IPS-20b (cell line): ENCODE measurements at regions not wholly inside any gene's neighbourhood (a gene's known extent, or its start where the extent isn't known, plus 50 kb on each side); places are given as distances from the start of the nearest gene placed in this dataset.

Experiments
- H3K27ac ChIP-seq: one replicate; pipeline ENCODE4 v1.5.1; 2013; ENCODE audit warnings: low read length
- H3K27me3 ChIP-seq: 2 replicates; pipeline ENCODE4 v1.6.1; 2013; ENCODE audit warnings: mild to moderate bottlenecking, low read length, inconsistent platforms; ENCODE audit not compliant: insufficient read depth
- H3K36me3 ChIP-seq: 2 replicates; pipeline ENCODE4 v1.6.1; 2013; ENCODE audit warnings: low read depth, mild to moderate bottlenecking, inconsistent platforms, low read length, moderate library complexity; ENCODE audit not compliant: insufficient read depth
- H3K4me1 ChIP-seq: 2 replicates; pipeline ENCODE4 v1.6.1; 2013; ENCODE audit warnings: mild to moderate bottlenecking, control low read depth, inconsistent platforms, low read length, moderate library complexity; ENCODE audit not compliant: insufficient read depth
- H3K4me3 ChIP-seq: 2 replicates; pipeline ENCODE4 v1.5.1; 2013; ENCODE audit warnings: mild to moderate bottlenecking, low read length, inconsistent platforms
- H3K9ac ChIP-seq: 2 replicates; pipeline ENCODE4 v1.6.1; 2013; ENCODE audit warnings: low read depth, mild to moderate bottlenecking, inconsistent platforms, low read length, moderate library complexity
- H3K9me3 ChIP-seq: 2 replicates; pipeline ENCODE4 v1.6.1; 2013; ENCODE audit warnings: mild to moderate bottlenecking, low read depth, low read length, inconsistent platforms; ENCODE audit not compliant: insufficient read depth

GRCh38 chr14:104296388-104297312 lies 158.3 kb downstream of the KIF26A start:
- H3K9ac ChIP-seq, result no peak overlapping the region
- no peak overlapping the region for H3K4me3 ChIP-seq
- no peaks in the 10 kb centered on the region for H3K36me3 ChIP-seq
- no peaks in the 10 kb centered on the region for H3K9me3 ChIP-seq
- H3K4me1 ChIP-seq, result peaks cover 2% of the 10 kb centered on the region; the same call in 1 of the 2 replicates
- H3K27me3 ChIP-seq, result no peaks in the 10 kb centered on the region
- H3K27ac ChIP-seq, result no peak overlapping the region

DNA sequence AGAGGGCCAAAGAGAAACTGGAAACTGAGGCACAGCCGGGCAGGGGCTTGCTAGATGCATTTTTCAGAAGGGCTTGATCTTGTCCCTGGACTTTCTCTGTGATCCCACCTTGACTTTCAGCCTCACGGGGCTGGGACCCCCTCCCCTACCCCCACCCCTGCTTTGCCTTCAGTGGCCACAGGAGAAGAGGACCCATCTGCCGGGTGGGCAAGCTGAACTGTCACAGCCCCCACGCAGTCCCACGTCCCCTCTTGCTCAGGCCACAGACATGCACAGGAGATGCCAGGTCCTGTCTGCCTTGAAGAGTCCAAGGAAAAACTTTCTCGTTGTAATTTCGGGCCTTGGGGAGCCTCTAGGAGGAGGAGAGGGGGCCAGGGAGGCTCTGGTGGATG lies 158.9 kb downstream of the KIF26A start:
- Histone ChIP-seq H3K27ac (no peak overlapping the region), H3K27me3 (no peaks in the 10 kb centered on the region)

DNA sequence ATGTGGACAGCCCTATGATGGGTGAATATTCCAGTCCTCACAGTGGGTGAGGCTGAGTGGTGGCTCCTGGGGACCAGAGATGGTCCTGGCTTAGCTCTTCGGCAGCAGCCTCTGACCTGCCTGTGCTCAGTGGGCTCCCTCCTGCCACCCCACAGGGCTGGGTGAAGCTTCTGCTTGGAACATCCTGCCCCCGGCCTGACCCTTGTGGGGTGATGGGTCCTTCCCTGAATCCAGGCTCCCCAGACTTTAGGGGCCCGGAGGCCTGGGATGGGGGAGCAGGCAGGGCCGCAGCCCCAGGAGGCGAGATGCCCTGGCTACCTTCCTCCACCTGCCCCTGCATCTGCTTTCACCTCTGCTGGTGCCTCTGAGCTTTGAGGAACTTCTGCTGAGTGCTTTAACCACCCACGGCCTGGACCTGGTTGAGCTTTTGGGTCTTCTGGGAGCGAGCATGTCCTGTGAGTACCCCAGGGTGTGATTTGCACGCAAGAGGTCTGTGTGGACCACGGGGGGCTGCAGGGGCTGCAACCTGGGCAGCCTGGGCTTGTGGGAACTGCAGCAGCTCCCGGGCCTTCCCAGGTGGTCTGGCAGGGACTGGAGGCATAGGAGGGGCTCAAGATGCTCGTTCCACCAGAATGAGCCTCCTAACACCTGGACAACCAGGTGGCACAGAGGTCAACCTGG lies 159.5 kb downstream of the KIF26A start:
- no peak overlapping the region for H3K4me3 ChIP-seq
- no peak overlapping the region for H3K27ac ChIP-seq
- no peaks in the 10 kb centered on the region for H3K36me3 ChIP-seq
- H3K9me3 ChIP-seq, result no peaks in the 10 kb centered on the region
- H3K27me3 ChIP-seq, result no peaks in the 10 kb centered on the region
- H3K9ac ChIP-seq, result no peak overlapping the region
- H3K4me1 ChIP-seq, result no peaks in the 10 kb centered on the region

More for the DNA sequence above, 158.9 kb downstream of the KIF26A start:
- no peaks in the 10 kb centered on the region for H3K9me3 ChIP-seq
- H3K4me1 ChIP-seq, result no peaks in the 10 kb centered on the region; the same call in 1 of the 2 replicates
- H3K9ac ChIP-seq, result no peak overlapping the region
- H3K36me3 ChIP-seq, result no peaks in the 10 kb centered on the region
- H3K4me3 ChIP-seq, result no peak overlapping the region

GRCh38 chr14:104298458-104298857 lies 160.1 kb downstream of the KIF26A start:
- H3K27me3 ChIP-seq, result no peaks in the 10 kb centered on the region
- no peaks in the 10 kb centered on the region for H3K36me3 ChIP-seq
- H3K27ac ChIP-seq, result no peak overlapping the region
- no peak overlapping the region for H3K9ac ChIP-seq
- no peaks in the 10 kb centered on the region for H3K9me3 ChIP-seq
- H3K4me1 ChIP-seq, result no peaks in the 10 kb centered on the region
- no peak overlapping the region for H3K4me3 ChIP-seq

DNA sequence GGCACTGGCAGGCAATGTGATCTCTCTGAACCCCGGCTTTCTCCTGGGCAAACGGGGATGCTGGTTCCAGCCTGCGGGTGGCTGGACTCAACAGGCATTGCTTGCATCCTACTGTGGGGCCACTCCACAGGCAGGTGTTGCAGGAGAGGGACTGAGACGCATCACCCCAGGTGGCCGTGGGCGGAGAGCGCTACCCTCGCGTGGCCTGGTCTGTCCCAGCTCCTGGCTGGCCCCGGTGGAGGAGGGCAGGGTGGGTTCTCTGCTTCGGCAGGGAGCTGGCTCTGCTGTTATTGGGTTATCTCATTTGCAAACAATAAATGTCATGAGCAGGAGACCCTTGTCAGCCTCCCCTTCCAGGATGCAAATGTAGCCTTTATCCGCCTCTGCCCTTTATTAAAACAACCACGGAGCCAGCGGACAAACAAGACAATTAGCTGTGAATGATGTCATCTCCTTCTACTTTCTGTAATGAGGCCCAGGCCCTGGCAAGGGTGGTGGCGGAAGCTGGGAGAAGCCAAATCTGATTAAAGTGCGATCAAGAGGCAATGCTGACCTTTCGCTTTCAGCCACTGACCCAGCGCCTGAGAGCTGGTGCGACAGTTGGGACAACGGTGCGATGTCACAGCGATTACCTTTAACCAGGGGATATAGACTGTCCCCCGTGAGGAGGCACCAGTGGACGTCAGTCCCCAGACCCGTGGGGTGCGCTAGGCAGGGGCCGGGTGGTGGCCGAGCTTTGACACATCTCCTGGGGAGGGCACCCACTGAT lies 161.8 kb downstream of the KIF26A start:
- Histone ChIP-seq H3K9me3 (no peaks in the 10 kb centered on the region), H3K27ac (no peak overlapping the region), H3K27me3 (no peaks in the 10 kb centered on the region), H3K9ac (no peak overlapping the region), H3K4me1 (no peaks in the 10 kb centered on the region), H3K4me3 (no peak overlapping the region), H3K36me3 (no peaks in the 10 kb centered on the region)

- H3K9ac ChIP-seq, result no peak overlapping the region
- H3K36me3 ChIP-seq, result no peaks in the 10 kb centered on the region
- H3K27me3 ChIP-seq, result no peaks in the 10 kb centered on the region
- H3K9me3 ChIP-seq, result no peaks in the 10 kb centered on the region
- H3K27ac ChIP-seq, result no peak overlapping the region
- no peak overlapping the region for H3K4me3 ChIP-seq
- no peaks in the 10 kb centered on the region for H3K4me1 ChIP-seq
Observed at GRCh38 chr14:104301731-104302460, 163.5 kb downstream of the KIF26A start.

DNA sequence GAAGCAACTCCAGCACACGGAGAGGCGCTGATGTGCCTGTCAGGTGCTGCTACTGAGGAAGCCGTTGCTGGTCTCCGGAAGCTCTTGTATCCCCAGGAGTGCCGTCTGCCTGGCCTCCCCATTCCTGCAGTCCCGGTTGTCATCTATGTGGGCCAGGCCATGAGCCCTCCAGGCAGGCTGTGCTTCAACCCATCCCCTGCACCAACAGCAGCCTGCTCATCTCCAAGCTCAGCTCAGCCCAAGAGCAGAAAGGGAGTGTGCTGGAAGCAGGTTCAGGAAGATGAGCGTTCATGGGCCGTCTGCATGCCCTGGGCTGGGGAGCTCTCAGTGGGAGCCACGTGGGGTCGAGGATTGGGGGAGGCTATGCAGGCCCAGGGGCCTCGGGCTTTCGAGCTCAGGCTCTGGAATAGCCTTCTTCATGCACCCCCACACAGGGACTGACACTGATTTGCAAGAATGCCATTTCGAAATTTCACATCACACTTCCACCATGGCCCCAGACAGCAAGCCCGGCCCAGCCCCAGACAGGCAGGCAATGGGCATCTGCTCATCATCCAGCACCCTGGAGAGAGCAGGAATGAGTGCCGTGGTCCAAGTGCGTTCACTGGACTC lies 164.5 kb downstream of the KIF26A start:
- H3K9me3 ChIP-seq, result no peaks in the 10 kb centered on the region
- no peak overlapping the region for H3K9ac ChIP-seq
- no peaks in the 10 kb centered on the region for H3K27me3 ChIP-seq
- H3K27ac ChIP-seq, result no peak overlapping the region
- H3K4me3 ChIP-seq, result no peak overlapping the region
- H3K4me1 ChIP-seq, result no peaks in the 10 kb centered on the region
- H3K36me3 ChIP-seq, result no peaks in the 10 kb centered on the region

GRCh38 chr14:104303705-104304425 lies 165.5 kb downstream of the KIF26A start:
- Histone ChIP-seq H3K36me3 (no peaks in the 10 kb centered on the region), H3K4me3 (no peak overlapping the region), H3K9me3 (no peaks in the 10 kb centered on the region), H3K27ac (no peak overlapping the region), H3K27me3 (no peaks in the 10 kb centered on the region), H3K4me1 (no peaks in the 10 kb centered on the region), H3K9ac (no peak overlapping the region)

- H3K27ac ChIP-seq, result no peak overlapping the region
- no peaks in the 10 kb centered on the region for H3K4me1 ChIP-seq
- no peak overlapping the region for H3K4me3 ChIP-seq
- H3K36me3 ChIP-seq, result no peaks in the 10 kb centered on the region
- no peak overlapping the region for H3K9ac ChIP-seq
- H3K27me3 ChIP-seq, result no peaks in the 10 kb centered on the region
- H3K9me3 ChIP-seq, result no peaks in the 10 kb centered on the region
Observed at GRCh38 chr14:104304451-104305351, 166.3 kb downstream of the KIF26A start.
